Gastroesophageal sphincter (tissue), 3 donors: ENCODE measurements at regions not wholly inside any gene's neighbourhood (a gene's known extent, or its start where the extent isn't known, plus 50 kb on each side); places are given as distances from the start of the nearest gene placed in this dataset.

Source experiments
- CTCF ChIP-seq, 4 experiments: fragments of 200-600 bp in 2 of 4; fragments of 450-650 bp in 2 of 4; sonication (generic) in 1 of 4; IDR thresholded peaks; one replicate each; pipeline ENCODE4 v1.5.1; 2017 to 2019; ENCODE audit warnings: antibody characterized with exemption in 4 of 4, mild to moderate bottlenecking in 2 of 4, moderate library complexity in 2 of 4
- EP300 ChIP-seq: sonication (generic); formaldehyde crosslinking; IDR thresholded peaks from one replicate; pipeline ENCODE4 v1.6.1; 2017; ENCODE audit warnings: antibody characterized with exemption, mild to moderate bottlenecking
- POLR2A ChIP-seq, 2 donors: fragments of 450-650 bp; IDR thresholded peaks; one replicate each; pipeline ENCODE4 v1.6.1; 2017; ENCODE audit warnings: antibody characterized with exemption in 2 of 2, mild to moderate bottlenecking in 2 of 2, moderate library complexity in 1 of 2
- POLR2AphosphoS5 ChIP-seq: sonication (generic); formaldehyde crosslinking; IDR thresholded peaks from one replicate; pipeline ENCODE4 v1.6.1; 2017; ENCODE audit warnings: antibody characterized with exemption

GRCh38 chr2:4938206-4938605 is 754.0 kb upstream of the SOX11 start:
- TF ChIP-seq CTCF (IDR thresholded peaks at IDR 0.05) (no peak), POLR2AphosphoS5 (no peak), POLR2A (IDR thresholded peaks at IDR 0.05) (no peak), EP300 (no peak)
